Endothelial cell of umbilical vein (primary cell): ENCODE measurements at regions not wholly inside any gene's neighbourhood (a gene's known extent, or its start where the extent isn't known, plus 50 kb on each side); places are given as distances from the start of the nearest gene placed in this dataset.

Experiments used
- BruUV-seq: library from RNA; stranded (reverse); fragments of 400-500 nt; replicated peaks from 2 replicates; lab custom pipeline; 2021; lab: Mats Ljungman, UMichigan
- CTCF ChIA-PET: fragments of 300-600, 350-600 bp; sonication (Branson Sonifier 250); formaldehyde crosslinking; loops from one replicate; lab custom pipeline; 2021; ENCODE audit warnings: antibody characterized with exemption, inconsistent platforms; lab: Charles Lee
- POLR2A ChIA-PET: fragments of 300-600, 350-600 bp; sonication (Branson Sonifier 250); formaldehyde crosslinking; loops from one replicate; lab custom pipeline; 2021; ENCODE audit warnings: antibody characterized with exemption, inconsistent platforms; lab: Charles Lee
- DNase-seq: peaks from one replicate; pipeline ENCODE4 v3.0.0-alpha.2; 2011; ENCODE audit warnings: low read depth, low spot score
- FAIRE-seq: peaks from 2 replicates; lab custom pipeline; 2011; peaks lifted over from hg19 to GRCh38; lab: Jason Lieb, UNC
- H2AFZ ChIP-seq: 2 replicates; pipeline ENCODE4 v1.6.0; 2012; ENCODE audit warnings: low read depth, low read length, control low read depth, inconsistent platforms
- H3K27ac ChIP-seq: 2 replicates; pipeline ENCODE4 v1.5.1; 2011; ENCODE audit warnings: low read depth, mild to moderate bottlenecking, control low read depth, low read length, moderate library complexity; ENCODE audit not compliant: insufficient read depth
- H3K27me3 ChIP-seq, 2 experiments: 2 replicates each; pipeline versions ENCODE4 v1.6.0 to v1.6.1; 2011; ENCODE audit warnings: low read length in 2 of 2, mixed read lengths in 1 of 2; ENCODE audit not compliant: control insufficient read depth in 2 of 2, insufficient read depth in 2 of 2
- H3K36me3 ChIP-seq, 2 experiments: 2 replicates in 1 of 2; 3 replicates in 1 of 2; pipeline ENCODE4 v1.5.1; 2011; ENCODE audit warnings: low read length in 2 of 2, mild to moderate bottlenecking in 1 of 2, moderate library complexity in 1 of 2; ENCODE audit not compliant: control insufficient read depth in 2 of 2, insufficient read depth in 2 of 2; ENCODE audit errors: extremely low read depth in 1 of 2
- H3K4me1 ChIP-seq: 3 replicates; pipeline ENCODE4 v1.5.1; 2011; ENCODE audit warnings: mild to moderate bottlenecking, low read length; ENCODE audit not compliant: control insufficient read depth, insufficient read depth; ENCODE audit errors: extremely low read depth
- H3K4me2 ChIP-seq: 2 replicates; pipeline ENCODE4 v1.6.1; 2011; ENCODE audit warnings: low read length, control low read depth, mixed read lengths; ENCODE audit not compliant: insufficient read depth
- H3K4me3 ChIP-seq, 3 experiments: fragments of 200-600 bp in 1 of 3; sonication (generic), shearing (Covaris generic) in 1 of 3; replicated peaks in 1 of 3; 2 replicates each; pipeline ENCODE4 v1.5.1; 2011 to 2016; ENCODE audit warnings: control low read depth in 3 of 3, low read length in 3 of 3, mild to moderate bottlenecking in 2 of 3, inconsistent platforms in 1 of 3, low read depth in 1 of 3, moderate library complexity in 1 of 3; ENCODE audit not compliant: insufficient read depth in 1 of 3
- H3K79me2 ChIP-seq: 2 replicates; pipeline ENCODE4 v1.6.0; 2012; ENCODE audit warnings: low read length, inconsistent platforms; ENCODE audit not compliant: control insufficient read depth, insufficient read depth
- H3K9ac ChIP-seq: replicated peaks from 2 replicates; pipeline ENCODE3; 2011; ENCODE audit warnings: low read length, control low read depth; ENCODE audit not compliant: insufficient read depth; ENCODE audit errors: extremely low read depth
- H3K9me1 ChIP-seq: replicated peaks from 3 replicates; pipeline ENCODE4 v1.6.0; 2011; ENCODE audit warnings: mild to moderate bottlenecking, low read length; ENCODE audit not compliant: control insufficient read depth, insufficient read depth; ENCODE audit errors: extremely low read depth
- H3K9me3 ChIP-seq: replicated peaks from 2 replicates; pipeline ENCODE4 v1.5.1; 2012; ENCODE audit warnings: low read length, inconsistent platforms; ENCODE audit not compliant: control insufficient read depth, insufficient read depth
- H4K20me1 ChIP-seq: replicated peaks from 2 replicates; pipeline ENCODE3; 2011; ENCODE audit warnings: mild to moderate bottlenecking, low read length; ENCODE audit not compliant: control insufficient read depth, insufficient read depth; ENCODE audit errors: extremely low read depth
- CTCF ChIP-seq, 2 donors: IDR thresholded peaks; 1 replicate in 1 of 2; 2 replicates in 1 of 2; pipeline ENCODE4 v1.5.1; 2011; ENCODE audit warnings: low read length in 2 of 2, mild to moderate bottlenecking in 2 of 2, moderate library complexity in 2 of 2, control low read depth in 1 of 2, inconsistent platforms in 1 of 2, low read depth in 1 of 2; ENCODE audit not compliant: insufficient read depth in 1 of 2; ENCODE audit errors: extremely low read depth in 1 of 2
- EZH2 ChIP-seq: IDR thresholded peaks from 2 replicates; pipeline ENCODE4 v1.6.1; 2012; ENCODE audit warnings: borderline replicate concordance, low read depth, mild to moderate bottlenecking, moderate library complexity, low read length, inconsistent platforms; ENCODE audit not compliant: severe bottlenecking
- FOS ChIP-seq: IDR thresholded peaks from 2 replicates; pipeline ENCODE4 v1.6.1; 2011; ENCODE audit warnings: mild to moderate bottlenecking, low read length, moderate library complexity, borderline replicate concordance; ENCODE audit not compliant: insufficient read depth
- JUN ChIP-seq: IDR thresholded peaks from 2 replicates; pipeline ENCODE4 v1.6.1; 2011; ENCODE audit warnings: borderline replicate concordance, low read depth; ENCODE audit not compliant: insufficient read length, insufficient read depth
- MAX ChIP-seq: IDR thresholded peaks from 2 replicates; pipeline ENCODE4 v1.6.1; 2011; ENCODE audit not compliant: insufficient read depth, insufficient read length
- POLR2A ChIP-seq: IDR thresholded peaks from 2 replicates; pipeline ENCODE4 v1.6.1; 2012; ENCODE audit warnings: low read depth, mild to moderate bottlenecking, control low read depth, low read length
- dilution Hi-C: fragments of 300-500 bp; cut with MboI; formaldehyde crosslinking; loops from one replicate; pipeline ENCODE4 v1.15.0; 2019; ENCODE audit warnings: low sequenced_read_pairs; ENCODE audit not compliant: extremely low pct_ligation_motif_present
- intact Hi-C: fragments of 100-400 bp; cut with micrococcal nuclease; formaldehyde crosslinking; loops from one replicate; pipeline ENCODE4 v1.10.0; 2022

- ChIA-PET CTCF (no interaction called here), POLR2A (no interaction called here)
- H4K20me1 ChIP-seq = no peaks in the 10 kb centered on the region
- no peak overlapping the region for H2AFZ ChIP-seq
- H3K27ac ChIP-seq = no peak overlapping the region
- no peaks in the 10 kb centered on the region for H3K79me2 ChIP-seq
- DNase-seq = no peak
- H3K9me1 ChIP-seq = no peaks in the 10 kb centered on the region
- TF ChIP-seq EZH2 (no peak), JUN (no peak), POLR2A (no peak), FOS (no peak), MAX (no peak), CTCF (IDR thresholded peaks at IDR 0.05; ENCODE audit: extremely low read depth in 1 of 2, insufficient read depth in 1 of 2, low read depth in 1 of 2, low read length in 2 of 2) (no peak)
- FAIRE-seq = no peak
- H3K9ac ChIP-seq = no peak overlapping the region
- BruUV-seq = no TSS peak
- no peaks in the 10 kb centered on the region for H3K9me3 ChIP-seq
- no peaks in the 10 kb centered on the region for H3K4me1 ChIP-seq
- dilution Hi-C loops (no loop called here), intact Hi-C loops (no loop called here)
- H3K4me3 ChIP-seq = no peak overlapping the region
- H3K4me2 ChIP-seq = no peak overlapping the region
- H3K36me3 ChIP-seq = no peaks in the 10 kb centered on the region
- H3K27me3 ChIP-seq = no peaks in the 10 kb centered on the region
Observed at GRCh38 chrX:122055979-122056715, 1008.7 kb downstream of the GLUD2 start.
